NCI-H69 (cell line): ENCODE measurements at regions not wholly inside any gene's neighbourhood (a gene's known extent, or its start where the extent isn't known, plus 50 kb on each side); places are given as distances from the start of the nearest gene placed in this dataset.
A peak's percentile ranks its signal among the peaks of the same experiment; 100 is the strongest.

Experiments used
- DNase-seq: peaks from one replicate; lab custom pipeline; 2025; lab: John Stamatoyannopoulos, UW

- DNase-seq, result no peak
These were observed 99.4 kb downstream of the YTHDF1 start for GRCh38 chr20:63116412-63117106.

- no peak for DNase-seq
These were observed 100.1 kb downstream of the YTHDF1 start for GRCh38 chr20:63115651-63116411.

GRCh38 chr20:63114693-63115311 lies 101.1 kb downstream of the YTHDF1 start:
- no peak for DNase-seq

- no peak for DNase-seq
These were observed 101.8 kb downstream of the YTHDF1 start for GRCh38 chr20:63114006-63114692.

GRCh38 chr20:63112491-63113219 lies 103.3 kb downstream of the YTHDF1 start:
- DNase-seq, result no peak

GRCh38 chr20:63108247-63108646 lies 101.5 kb upstream of the BHLHE23 start:
- no peak for DNase-seq

- no peak for DNase-seq
These were observed 100.9 kb upstream of the BHLHE23 start for GRCh38 chr20:63107449-63108200.

- DNase-seq, result no peak
These were observed 100.1 kb upstream of the BHLHE23 start for GRCh38 chr20:63106765-63107448.

GRCh38 chr20:63106108-63106764 lies 99.5 kb upstream of the BHLHE23 start:
- peak; percentile 18 for DNase-seq

- no peak for DNase-seq
These were observed 98.7 kb upstream of the BHLHE23 start for GRCh38 chr20:63105211-63106107.

- DNase-seq, result no peak
These were observed 97.8 kb upstream of the BHLHE23 start for GRCh38 chr20:63104312-63105181.

GRCh38 chr20:63103402-63104311 lies 96.9 kb upstream of the BHLHE23 start:
- no peak for DNase-seq

GRCh38 chr20:63102721-63103375 lies 96.1 kb upstream of the BHLHE23 start:
- peak; percentile 39 for DNase-seq

- peak; percentile 46 for DNase-seq
These were observed 95.3 kb upstream of the BHLHE23 start for GRCh38 chr20:63101781-63102720.
